ENCODE measurements at regions not wholly inside any gene's neighbourhood (a gene's known extent, or its start where the extent isn't known, plus 50 kb on each side); places are given as distances from the start of the nearest gene placed in this dataset.

- Mint-ChIP-seq H3K9me3 (ENCODE audit: low read depth) (peaks cover 3% of the 10 kb centered on the region), H3K27ac (ENCODE audit: unreplicated experiment) (no peak overlapping the region), H3K27me3 (ENCODE audit: low read depth) (no peaks in the 10 kb centered on the region), H3K4me3 (ENCODE audit: unreplicated experiment) (no peak overlapping the region), H3K4me1 (ENCODE audit: low read depth) (no peaks in the 10 kb centered on the region), H3K36me3 (ENCODE audit: low read depth) (no peaks in the 10 kb centered on the region)
- DNase-seq (ENCODE audit: low spot score), result no peak
- no peak for TF ChIP-seq CTCF (IDR thresholded peaks at IDR 0.05)
Observed at GRCh38 chr4:11590132-11590531, 161.4 kb upstream of the HS3ST1 start.

DNA sequence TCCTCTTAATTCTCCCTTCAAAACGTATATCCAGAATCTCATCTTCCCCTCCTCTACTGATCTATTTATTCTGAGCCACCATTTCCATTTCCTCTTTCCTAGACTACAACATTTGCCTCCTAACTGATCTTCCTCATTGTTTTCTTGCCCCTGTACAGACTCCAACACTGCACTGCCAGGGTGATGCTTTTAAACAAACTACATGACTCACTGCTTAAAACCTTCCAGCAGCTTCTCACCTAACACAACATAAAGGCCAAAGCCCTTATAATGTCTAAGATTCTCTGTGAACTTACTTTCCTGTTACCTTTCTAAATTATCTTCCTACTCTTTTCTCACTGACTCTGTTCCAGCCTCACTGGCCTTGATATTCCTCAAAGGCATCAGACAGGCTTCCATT, 161.0 kb upstream of the HS3ST1 start:
- Mint-ChIP-seq H3K4me3 (ENCODE audit: unreplicated experiment) (no peak overlapping the region), H3K4me1 (ENCODE audit: low read depth) (no peaks in the 10 kb centered on the region)
- no peak for DNase-seq (ENCODE audit: low spot score)

DNA sequence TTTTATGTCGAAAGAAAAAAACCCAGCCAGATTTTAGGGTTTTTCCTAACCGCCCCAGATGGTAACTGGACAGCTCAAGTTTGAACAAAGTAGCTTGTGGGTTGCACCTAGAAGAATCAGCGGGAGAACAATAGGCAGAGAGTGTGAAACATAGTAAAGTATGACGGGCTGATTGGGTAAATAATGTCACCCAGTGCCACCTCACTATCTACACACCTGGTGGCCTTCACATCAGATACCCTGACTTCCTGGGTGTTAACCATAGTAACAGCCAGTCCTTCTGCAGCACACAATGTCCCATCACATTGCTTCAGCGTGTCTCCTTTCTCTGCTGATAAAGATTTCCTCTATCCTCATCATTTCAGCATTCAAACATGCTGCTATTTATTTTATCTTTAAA, 159.1 kb upstream of the HS3ST1 start:
- H3K27me3 Mint-ChIP-seq (ENCODE audit: low read depth), result no peaks in the 10 kb centered on the region
- no peaks in the 10 kb centered on the region for H3K4me1 Mint-ChIP-seq (ENCODE audit: low read depth)
- H3K27ac Mint-ChIP-seq (ENCODE audit: unreplicated experiment), result no peak overlapping the region
- no peaks in the 10 kb centered on the region for H3K36me3 Mint-ChIP-seq (ENCODE audit: low read depth)
- DNase-seq (ENCODE audit: low spot score), result no peak
- H3K4me3 Mint-ChIP-seq (ENCODE audit: unreplicated experiment), result no peak overlapping the region
- no peak for TF ChIP-seq CTCF (IDR thresholded peaks at IDR 0.05)
- H3K9me3 Mint-ChIP-seq (ENCODE audit: low read depth), result peaks cover 4% of the 10 kb centered on the region

More for the DNA sequence above, 161.0 kb upstream of the HS3ST1 start:
- no peak overlapping the region for H3K27ac Mint-ChIP-seq (ENCODE audit: unreplicated experiment)
- peaks cover 3% of the 10 kb centered on the region for H3K9me3 Mint-ChIP-seq (ENCODE audit: low read depth)
- no peak for TF ChIP-seq CTCF (IDR thresholded peaks at IDR 0.05)
- H3K27me3 Mint-ChIP-seq (ENCODE audit: low read depth), result no peaks in the 10 kb centered on the region
- no peaks in the 10 kb centered on the region for H3K36me3 Mint-ChIP-seq (ENCODE audit: low read depth)

GRCh38 chr4:11585506-11585905, 156.8 kb upstream of the HS3ST1 start:
- no peak for TF ChIP-seq CTCF (IDR thresholded peaks at IDR 0.05)
- Mint-ChIP-seq H3K4me1 (ENCODE audit: low read depth) (no peaks in the 10 kb centered on the region), H3K36me3 (ENCODE audit: low read depth) (no peaks in the 10 kb centered on the region), H3K4me3 (ENCODE audit: unreplicated experiment) (no peak overlapping the region), H3K9me3 (ENCODE audit: low read depth) (peaks cover 16% of the 10 kb centered on the region), H3K27me3 (ENCODE audit: low read depth) (no peaks in the 10 kb centered on the region), H3K27ac (ENCODE audit: unreplicated experiment) (no peak overlapping the region)
- no peak for DNase-seq (ENCODE audit: low spot score)

DNA sequence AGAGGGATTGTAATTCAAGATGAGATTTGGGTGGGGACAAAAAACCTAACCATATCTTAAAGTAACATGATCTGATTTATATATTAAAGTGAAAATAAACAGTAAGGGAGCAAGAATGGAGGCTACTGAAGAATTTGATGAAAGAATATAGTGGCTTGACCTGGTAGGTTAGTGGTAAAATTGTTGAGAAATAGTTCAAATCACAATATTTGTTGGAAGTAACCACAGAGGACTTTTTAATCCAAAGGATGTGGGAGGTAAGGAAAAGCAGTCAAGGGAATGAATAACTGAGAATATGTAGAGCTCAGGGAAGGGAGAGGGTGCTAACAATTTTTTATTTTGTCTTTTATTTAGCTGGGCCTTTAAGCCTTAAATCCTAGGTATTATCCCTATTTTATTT, 139.8 kb upstream of the HS3ST1 start:
- peaks cover 2% of the 10 kb centered on the region for H3K27me3 Mint-ChIP-seq (ENCODE audit: low read depth)
- H3K4me3 Mint-ChIP-seq (ENCODE audit: unreplicated experiment), result no peak overlapping the region
- TF ChIP-seq CTCF (IDR thresholded peaks at IDR 0.05), result no peak
- no peak for DNase-seq (ENCODE audit: low spot score)
- no peaks in the 10 kb centered on the region for H3K9me3 Mint-ChIP-seq (ENCODE audit: low read depth)
- H3K4me1 Mint-ChIP-seq (ENCODE audit: low read depth), result no peaks in the 10 kb centered on the region
- H3K27ac Mint-ChIP-seq (ENCODE audit: unreplicated experiment), result no peak overlapping the region
- H3K36me3 Mint-ChIP-seq (ENCODE audit: low read depth), result no peaks in the 10 kb centered on the region

All from chondrocyte (in vitro differentiated cells).